ENCODE measurements at regions not wholly inside any gene's neighbourhood (a gene's known extent, or its start where the extent isn't known, plus 50 kb on each side); places are given as distances from the start of the nearest gene placed in this dataset.

- Histone ChIP-seq H3K9me3 (no peaks in the 10 kb centered on the region), H3K27ac (no peak overlapping the region), H3K4me3 (no peak overlapping the region), H3K36me3 (no peaks in the 10 kb centered on the region), H3K4me1 (no peaks in the 10 kb centered on the region), H3K27me3 (no peaks in the 10 kb centered on the region)
- no peak for DNase-seq
- 60 to 67% methylated on average over 6 of the region's 6 CpGs for WGBS, 2 donors
- no peak for TF ChIP-seq POLR2A (IDR thresholded peaks at IDR 0.05)
- TF ChIP-seq, protein P1, sequence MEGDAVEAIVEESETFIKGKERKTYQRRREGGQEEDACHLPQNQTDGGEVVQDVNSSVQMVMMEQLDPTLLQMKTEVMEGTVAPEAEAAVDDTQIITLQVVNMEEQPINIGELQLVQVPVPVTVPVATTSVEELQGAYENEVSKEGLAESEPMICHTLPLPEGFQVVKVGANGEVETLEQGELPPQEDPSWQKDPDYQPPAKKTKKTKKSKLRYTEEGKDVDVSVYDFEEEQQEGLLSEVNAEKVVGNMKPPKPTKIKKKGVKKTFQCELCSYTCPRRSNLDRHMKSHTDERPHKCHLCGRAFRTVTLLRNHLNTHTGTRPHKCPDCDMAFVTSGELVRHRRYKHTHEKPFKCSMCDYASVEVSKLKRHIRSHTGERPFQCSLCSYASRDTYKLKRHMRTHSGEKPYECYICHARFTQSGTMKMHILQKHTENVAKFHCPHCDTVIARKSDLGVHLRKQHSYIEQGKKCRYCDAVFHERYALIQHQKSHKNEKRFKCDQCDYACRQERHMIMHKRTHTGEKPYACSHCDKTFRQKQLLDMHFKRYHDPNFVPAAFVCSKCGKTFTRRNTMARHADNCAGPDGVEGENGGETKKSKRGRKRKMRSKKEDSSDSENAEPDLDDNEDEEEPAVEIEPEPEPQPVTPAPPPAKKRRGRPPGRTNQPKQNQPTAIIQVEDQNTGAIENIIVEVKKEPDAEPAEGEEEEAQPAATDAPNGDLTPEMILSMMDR (IDR thresholded peaks at IDR 0.05) = no peak
- TF ChIP-seq EP300 (IDR thresholded peaks at IDR 0.05) = no peak
- no peak for TF ChIP-seq POLR2AphosphoS5 (IDR thresholded peaks at IDR 0.05)
- intact Hi-C loops (cut with DNase I) = no loop called here
Measured at GRCh38 chr3:104523136-104523535, 843.6 kb upstream of the ALCAM start.

DNA sequence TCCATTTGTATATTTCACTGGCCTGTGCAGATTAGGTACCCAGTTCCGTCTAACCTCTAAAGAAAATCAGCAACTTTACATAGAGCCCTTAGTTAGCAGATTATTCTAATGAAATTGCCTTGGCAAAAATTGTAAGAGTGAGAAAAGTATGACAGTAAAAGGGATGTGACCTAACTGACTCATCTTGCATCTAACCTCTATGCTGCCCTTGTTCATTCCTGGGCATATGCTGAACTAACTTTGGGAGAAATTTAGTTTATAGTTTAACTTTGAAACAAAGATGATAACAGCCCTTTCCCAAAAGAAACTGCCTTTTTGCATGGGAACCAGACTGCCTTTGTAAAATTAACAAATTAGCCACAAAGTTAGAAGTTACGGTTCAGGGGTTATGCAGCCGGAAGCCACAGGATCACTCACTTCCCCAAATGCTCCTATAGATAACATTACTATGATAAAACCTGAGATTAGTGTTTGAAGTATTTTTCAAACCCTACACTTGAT is 839.8 kb upstream of the ALCAM start:
- Histone ChIP-seq H3K36me3 (no peaks in the 10 kb centered on the region), H3K27me3 (no peaks in the 10 kb centered on the region), H3K4me3 (no peak overlapping the region), H3K9me3 (peaks cover 0 to 4% (median 0%) of the 10 kb centered on the region in 4 donors), H3K27ac (no peak overlapping the region), H3K4me1 (no peaks in the 10 kb centered on the region)
- intact Hi-C loops (cut with DNase I) = no loop called here
- 66 to 86% methylated on average over 3 of the region's 3 CpGs for WGBS, 2 donors
- TF ChIP-seq POLR2AphosphoS5 (IDR thresholded peaks at IDR 0.05) = no peak
- TF ChIP-seq EP300 (IDR thresholded peaks at IDR 0.05) = no peak
- TF ChIP-seq, protein P1 (IDR thresholded peaks at IDR 0.05) = no peak
- no peak for TF ChIP-seq POLR2A (IDR thresholded peaks at IDR 0.05)
- no peak for DNase-seq

- no peak overlapping the region for H3K27ac ChIP-seq
- WGBS, 2 donors = 82 to 87% methylated on average over 8 of the region's 8 CpGs
Measured at GRCh38 chr3:104530934-104531333, 835.8 kb upstream of the ALCAM start.

GRCh38 chr3:104536715-104537114 is 830.0 kb upstream of the ALCAM start:
- peaks cover 0 to 5% (median 0%) of the 10 kb centered on the region in 4 donors for H3K9me3 ChIP-seq
- no peak for DNase-seq
- no peak overlapping the region for H3K4me3 ChIP-seq
- intact Hi-C loops (cut with DNase I) = no loop called here
- no peak overlapping the region for H3K27ac ChIP-seq
- TF ChIP-seq, protein P1 (IDR thresholded peaks at IDR 0.05) = no peak
- TF ChIP-seq POLR2AphosphoS5 (IDR thresholded peaks at IDR 0.05) (no peak), POLR2A (IDR thresholded peaks at IDR 0.05) (no peak), EP300 (IDR thresholded peaks at IDR 0.05) (no peak)
- H3K4me1 ChIP-seq = no peaks in the 10 kb centered on the region
- H3K27me3 ChIP-seq = no peaks in the 10 kb centered on the region
- H3K36me3 ChIP-seq = no peaks in the 10 kb centered on the region

More at GRCh38 chr3:104530934-104531333, 835.8 kb upstream of the ALCAM start:
- TF ChIP-seq, protein P1 (IDR thresholded peaks at IDR 0.05) = no peak
- TF ChIP-seq POLR2AphosphoS5 (IDR thresholded peaks at IDR 0.05) (no peak), EP300 (IDR thresholded peaks at IDR 0.05) (no peak), POLR2A (IDR thresholded peaks at IDR 0.05) (no peak)
- Histone ChIP-seq H3K9me3 (peaks cover 0 to 9% (median 0%) of the 10 kb centered on the region in 4 donors), H3K4me3 (no peak overlapping the region), H3K4me1 (no peaks in the 10 kb centered on the region), H3K36me3 (no peaks in the 10 kb centered on the region), H3K27me3 (no peaks in the 10 kb centered on the region)
- no peak for DNase-seq
- intact Hi-C loops (cut with DNase I) = no loop called here

DNA sequence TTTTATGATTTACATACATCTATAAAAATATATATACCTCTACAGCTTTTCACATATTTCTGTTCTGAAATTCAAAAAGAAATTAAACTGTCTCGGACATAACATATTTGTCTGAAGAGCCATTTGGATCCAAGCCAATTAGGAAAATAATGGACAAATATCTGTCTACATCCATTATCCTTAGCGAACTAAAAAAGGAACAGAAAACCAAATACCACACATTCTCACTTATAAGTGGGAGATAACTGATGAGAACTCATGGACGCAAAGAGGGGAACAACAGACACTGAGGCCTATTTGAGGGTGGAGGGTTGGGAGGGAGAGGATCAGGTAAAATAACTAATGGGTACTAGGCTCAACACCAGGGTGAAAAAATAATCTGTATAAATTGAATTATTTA is 829.4 kb upstream of the ALCAM start:
- no peak overlapping the region for H3K27ac ChIP-seq
- peaks cover 0 to 5% (median 0%) of the 10 kb centered on the region in 4 donors for H3K9me3 ChIP-seq
- H3K27me3 ChIP-seq = no peaks in the 10 kb centered on the region
- H3K36me3 ChIP-seq = no peaks in the 10 kb centered on the region
- H3K4me3 ChIP-seq = no peak overlapping the region
- intact Hi-C loops (cut with DNase I) = no loop called here
- DNase-seq = no peak
- WGBS, 2 donors = 89 to 92% methylated on average over 3 of the region's 3 CpGs
- H3K4me1 ChIP-seq = no peaks in the 10 kb centered on the region
- TF ChIP-seq POLR2A (IDR thresholded peaks at IDR 0.05) = no peak
- no peak for TF ChIP-seq EP300 (IDR thresholded peaks at IDR 0.05)
- TF ChIP-seq, protein P1 (IDR thresholded peaks at IDR 0.05) = no peak
- TF ChIP-seq POLR2AphosphoS5 (IDR thresholded peaks at IDR 0.05) = no peak

Measured in sigmoid colon (tissue), 6 donors.